Hindlimb muscle (tissue), 1 donor: ENCODE measurements at regions not wholly inside any gene's neighbourhood (a gene's known extent, or its start where the extent isn't known, plus 50 kb on each side); places are given as distances from the start of the nearest gene placed in this dataset.
"Not testable (repeated sequence)": the region's sequence is repeated elsewhere in the genome, so short reads cannot be mapped to it uniquely, and the experiment has no call there.

Experiments
- DNase-seq: peaks from one replicate; pipeline ENCODE4 v3.0.0-alpha.2; 2013

DNA sequence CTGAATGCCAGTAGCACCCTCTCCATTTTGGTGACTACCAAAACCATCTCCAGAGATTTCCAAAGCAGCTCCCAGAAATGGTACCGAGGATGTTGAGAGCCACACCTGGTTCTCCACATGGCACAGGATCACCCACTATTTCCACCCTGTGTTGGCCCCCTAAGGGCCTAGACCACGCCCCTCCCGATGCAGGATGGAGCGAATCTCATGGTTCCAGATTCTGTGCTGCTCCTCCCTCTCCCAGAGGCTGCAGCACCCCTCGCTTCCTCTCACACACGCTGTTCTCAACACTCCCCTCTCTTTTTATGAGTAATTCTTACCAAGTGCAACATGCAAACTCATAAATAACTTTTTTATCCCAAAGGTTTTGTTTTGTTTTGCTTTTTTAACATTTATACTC lies 571.5 kb downstream of the STK39 start:
- DNase-seq, result no peak

DNA sequence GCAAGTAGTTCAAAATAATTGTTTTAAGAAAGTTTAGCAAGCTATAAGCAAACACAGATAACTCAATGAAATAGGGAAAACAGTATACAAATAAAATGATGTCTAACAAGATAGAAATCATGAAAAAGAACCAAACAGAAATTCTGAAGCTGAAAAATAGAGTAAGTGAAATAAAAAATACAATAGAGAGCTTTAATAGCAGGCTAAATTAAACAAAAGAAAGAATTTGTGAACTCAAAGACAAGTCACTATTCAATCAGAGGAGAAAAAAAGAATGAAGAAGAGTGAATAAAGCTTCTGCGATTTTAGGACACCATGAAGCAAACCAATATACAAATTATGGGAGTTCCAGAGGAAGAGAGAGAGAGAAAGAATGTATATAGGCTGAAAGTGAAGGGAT lies 576.8 kb downstream of the STK39 start:
- DNase-seq, result no peak

DNA sequence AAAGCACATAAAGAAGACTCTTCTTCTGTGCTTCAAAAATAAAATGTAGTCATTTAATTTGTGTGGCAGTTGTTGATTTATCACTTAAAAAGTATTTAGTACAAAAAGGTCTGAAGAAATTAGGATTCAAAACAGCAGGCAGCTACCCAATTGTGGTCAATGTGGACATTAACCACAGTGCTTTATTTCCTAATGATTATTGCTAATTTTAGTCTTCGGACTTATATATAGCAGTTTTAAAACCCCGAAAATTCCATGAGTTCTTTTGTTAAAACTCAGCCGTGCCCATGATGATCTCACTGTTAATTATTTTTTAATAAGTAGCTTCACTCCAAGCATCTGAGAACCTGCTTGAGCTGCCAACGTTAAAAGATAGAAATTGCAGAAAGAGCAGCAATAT lies 594.3 kb downstream of the STK39 start:
- no peak for DNase-seq

DNA sequence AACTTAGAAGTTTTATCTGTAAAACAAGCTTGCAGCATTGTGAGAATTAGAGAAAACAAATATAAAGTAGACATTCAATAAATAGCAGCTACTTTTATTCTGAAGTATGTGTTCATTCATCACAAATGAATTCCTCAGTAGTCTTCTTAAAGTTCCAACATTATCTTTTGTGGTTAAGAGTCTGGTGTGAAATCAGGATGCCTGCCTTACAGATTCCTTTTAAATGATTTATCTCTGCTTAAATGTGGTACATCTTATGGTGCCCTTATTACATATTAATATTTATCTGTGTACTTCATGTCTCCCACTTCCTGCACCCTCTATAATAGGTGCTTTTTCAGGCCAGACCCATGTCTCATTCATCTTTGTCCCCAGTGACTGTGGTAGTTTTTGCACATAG lies 595.0 kb downstream of the STK39 start:
- DNase-seq, result no peak

DNA sequence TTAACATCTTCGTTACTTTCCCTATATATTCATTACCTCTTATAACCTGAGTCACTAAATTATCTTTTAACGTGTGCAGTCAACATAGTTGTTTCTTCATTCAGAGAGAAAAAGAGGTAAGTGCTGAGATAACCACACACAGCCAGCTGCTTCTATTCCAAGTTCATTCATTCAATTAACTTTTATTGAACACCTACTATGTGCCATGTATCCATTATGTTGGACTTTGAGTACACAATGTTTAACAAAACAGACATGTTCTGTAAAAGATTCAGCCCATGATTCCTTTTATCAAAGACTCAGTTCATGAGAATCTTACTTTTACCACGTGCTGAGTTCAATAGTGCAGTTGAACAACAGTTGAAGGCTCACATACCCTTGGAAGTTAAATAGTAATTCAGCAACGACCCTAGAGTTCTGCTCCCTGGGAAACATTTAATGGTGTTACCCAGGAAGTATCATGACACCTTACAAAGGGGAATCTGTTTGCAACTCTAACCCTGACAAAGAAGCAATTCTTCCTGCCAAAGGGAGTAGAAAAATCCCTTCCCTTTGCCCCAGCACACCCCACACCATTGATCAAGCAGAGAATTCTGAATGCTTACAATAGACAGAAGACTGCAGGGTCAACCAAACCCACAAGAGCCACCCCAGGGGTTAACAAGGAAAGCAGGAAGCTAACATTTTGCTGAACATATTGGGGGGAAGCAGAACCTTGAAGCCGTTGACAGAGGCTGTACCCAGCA lies 595.8 kb downstream of the STK39 start:
- no peak for DNase-seq

GRCh38 chr2:167646557-167646956 lies 600.8 kb downstream of the STK39 start:
- no peak for DNase-seq

DNA sequence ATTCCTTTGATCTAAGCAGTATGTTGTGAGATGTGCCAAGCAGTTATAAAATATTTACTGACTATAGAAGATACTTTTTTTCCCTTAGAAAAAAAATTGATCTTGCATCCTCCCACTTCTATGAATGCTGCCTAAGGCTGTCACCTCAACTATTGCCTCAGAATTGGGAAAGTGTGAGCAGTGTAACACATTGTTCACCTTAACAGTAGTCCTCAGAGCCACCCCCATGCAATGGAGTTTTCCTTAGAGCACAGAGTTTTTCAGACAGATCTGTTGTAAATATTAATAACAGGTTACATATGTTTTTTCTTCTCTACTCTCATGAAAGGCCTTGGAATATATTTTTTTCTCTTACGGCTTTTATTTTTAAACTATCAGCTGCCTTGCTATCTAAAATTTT lies 607.3 kb downstream of the STK39 start:
- DNase-seq, result no peak

GRCh38 chr2:167637741-167638140 lies 609.7 kb downstream of the STK39 start:
- no peak for DNase-seq

GRCh38 chr2:167632271-167632670 lies 615.1 kb downstream of the STK39 start:
- not testable (repeated sequence) for DNase-seq

- no peak for DNase-seq
These were observed 620.4 kb downstream of the STK39 start for GRCh38 chr2:167626961-167627360.

GRCh38 chr2:167626301-167626700 lies 621.1 kb downstream of the STK39 start:
- no peak for DNase-seq

- no peak for DNase-seq
These were observed 630.4 kb downstream of the STK39 start for GRCh38 chr2:167616997-167617396.

DNA sequence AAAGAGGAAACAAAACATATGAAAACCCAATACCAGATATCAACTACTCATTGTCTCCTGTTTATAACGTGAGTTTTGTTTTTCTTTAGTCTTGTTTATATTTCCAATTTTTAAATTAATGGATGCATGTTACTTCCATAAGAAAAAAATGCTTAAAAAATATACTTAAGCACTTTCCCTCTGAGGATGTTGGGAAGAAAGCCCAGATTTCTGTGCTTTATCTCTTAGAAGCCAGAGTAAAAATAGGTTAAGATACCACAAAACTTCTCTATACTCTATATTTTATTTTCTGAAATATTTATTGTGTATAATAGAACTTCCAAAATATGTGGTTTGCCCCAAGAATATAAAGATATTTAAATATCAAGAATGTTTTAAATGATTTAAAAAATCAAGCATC lies 633.9 kb downstream of the STK39 start:
- DNase-seq, result no peak

- DNase-seq, result no peak
These were observed 638.9 kb downstream of the STK39 start for GRCh38 chr2:167608487-167608886.

- no peak for DNase-seq
These were observed 639.7 kb downstream of the STK39 start for GRCh38 chr2:167607731-167608130.

GRCh38 chr2:167607211-167607610 lies 640.2 kb downstream of the STK39 start:
- DNase-seq, result no peak

DNA sequence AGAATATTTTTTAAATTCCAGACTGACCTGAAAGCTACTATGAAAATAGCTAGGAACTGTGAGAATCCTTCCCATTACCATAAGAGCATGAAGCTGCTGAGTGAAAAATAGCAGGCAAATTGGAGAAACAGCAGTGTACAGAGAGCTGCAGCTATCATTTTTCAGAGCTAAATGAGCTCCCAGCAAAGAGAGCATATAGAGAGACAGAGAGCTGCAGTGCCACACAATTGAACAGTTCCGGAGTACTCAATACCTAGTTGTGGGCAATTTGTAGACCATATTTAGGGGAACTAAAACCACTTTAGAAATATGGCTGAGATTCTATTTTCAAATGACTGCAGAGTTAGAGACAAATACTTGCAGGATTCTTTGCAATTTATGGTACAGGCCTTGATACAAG lies 645.3 kb downstream of the STK39 start:
- DNase-seq, result no peak

DNA sequence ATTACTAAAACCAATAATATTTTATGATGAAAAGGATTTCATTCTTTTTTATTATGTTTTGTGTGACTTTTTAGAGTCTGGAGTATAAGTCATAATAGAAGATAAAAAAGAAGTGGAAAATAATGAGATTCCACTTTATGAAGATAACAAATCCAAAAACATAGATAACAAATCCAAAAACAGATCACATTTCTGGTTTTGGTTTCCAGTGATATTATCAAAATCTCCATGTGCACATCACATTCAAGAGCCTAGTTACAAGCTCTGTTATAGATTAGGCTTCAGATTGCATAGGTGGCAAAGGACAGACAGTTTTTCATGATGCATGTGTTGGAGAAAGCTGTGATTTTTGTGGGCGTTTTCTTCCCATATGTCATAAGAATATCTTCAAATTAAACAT lies 648.2 kb downstream of the STK39 start:
- DNase-seq, result no peak

GRCh38 chr2:167595839-167596471 lies 651.4 kb downstream of the STK39 start:
- DNase-seq, result no peak

DNA sequence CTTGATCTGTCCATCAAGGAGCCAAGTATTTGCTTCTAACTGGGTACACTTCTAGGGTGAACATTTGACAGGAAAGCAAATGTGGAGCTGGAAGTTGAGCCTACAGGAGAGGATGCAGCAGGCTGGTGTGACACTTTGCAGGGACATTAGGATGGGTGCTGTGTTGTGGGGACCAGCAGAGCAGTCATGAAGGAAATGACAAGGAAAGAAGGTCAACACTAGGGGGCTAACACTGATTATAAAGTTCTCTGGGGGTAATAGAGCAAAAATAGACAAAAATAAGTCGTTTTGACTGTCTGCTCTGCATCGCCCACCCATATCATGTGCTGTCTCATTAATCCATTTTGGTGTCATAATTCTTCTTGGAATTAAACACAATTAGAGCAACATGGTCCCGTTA lies 652.4 kb downstream of the STK39 start:
- DNase-seq, result no peak

DNA sequence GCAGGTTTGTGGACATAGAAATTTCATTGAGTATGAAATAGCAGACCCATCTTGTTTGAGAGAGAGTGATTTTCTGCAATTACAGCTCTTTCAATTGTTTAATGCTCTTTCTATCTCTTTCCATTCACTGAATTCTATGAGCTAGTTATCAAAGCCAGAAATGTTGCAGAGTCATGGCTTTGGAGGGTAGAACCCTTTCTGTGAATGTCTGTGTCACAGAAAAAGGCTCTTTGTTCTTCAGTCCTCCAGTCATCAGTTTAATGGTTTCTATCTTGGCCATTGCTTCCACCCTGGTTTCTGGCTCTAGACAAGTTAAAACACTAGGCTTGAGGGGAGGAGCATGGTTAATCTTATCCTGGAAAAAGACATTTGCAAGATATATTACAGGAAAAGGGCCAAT lies 655.0 kb downstream of the STK39 start:
- no peak for DNase-seq

GRCh38 chr2:167582619-167583018 lies 664.8 kb downstream of the STK39 start:
- no peak for DNase-seq

- DNase-seq, result no peak
These were observed 665.3 kb downstream of the STK39 start for GRCh38 chr2:167581961-167582574.

- DNase-seq, result no peak
These were observed 667.6 kb downstream of the STK39 start for GRCh38 chr2:167579826-167580225.
